Heart right ventricle (tissue), 16 donors: ENCODE measurements at regions not wholly inside any gene's neighbourhood (a gene's known extent, or its start where the extent isn't known, plus 50 kb on each side); places are given as distances from the start of the nearest gene placed in this dataset.
"Not testable (repeated sequence)": the region's sequence is repeated elsewhere in the genome, so short reads cannot be mapped to it uniquely, and the experiment has no call there.

ENCODE experiments used
- ATAC-seq, 8 donors: fragments of 200-7000 bp; cut with Tn5 transposase; one replicate each; pipeline ENCODE4 v1.9.1; 2020; ENCODE audit warnings: mild to moderate bottlenecking in 8 of 8, moderate library complexity in 8 of 8, moderate number of reproducible peaks in 1 of 8
- DNase-seq, 2 donors: peaks; one replicate each; pipeline ENCODE4 v3.0.0-alpha.2; 2020
- H3K27ac ChIP-seq, 10 donors: fragments of 200-600 bp; sonication (generic) in 2 of 10; one replicate each; pipeline versions ENCODE4 v1.5.0 to v1.8.0; 2020 to 2022; ENCODE audit warnings: mild to moderate bottlenecking in 3 of 10
- H3K27me3 ChIP-seq, 7 donors: fragments of 200-600 bp; one replicate each; pipeline ENCODE4 v1.8.0; 2021 to 2022; ENCODE audit warnings: mild to moderate bottlenecking in 2 of 7
- H3K36me3 ChIP-seq, 9 donors: fragments of 200-600 bp; sonication (generic) in 1 of 9; one replicate each; pipeline versions ENCODE4 v1.5.0 to v1.8.0; 2020 to 2022; ENCODE audit warnings: mild to moderate bottlenecking in 2 of 9
- H3K4me1 ChIP-seq, 9 donors: fragments of 200-600 bp; sonication (generic) in 1 of 9; one replicate each; pipeline versions ENCODE4 v1.5.0 to v1.8.0; 2020 to 2022; ENCODE audit warnings: mild to moderate bottlenecking in 4 of 9
- H3K4me3 ChIP-seq, 10 donors: fragments of 200-600 bp; sonication (generic) in 2 of 10; one replicate each; pipeline versions ENCODE4 v1.5.0 to v1.8.0; 2020 to 2022; ENCODE audit warnings: mild to moderate bottlenecking in 7 of 10, moderate library complexity in 2 of 10
- H3K9me3 ChIP-seq, 11 donors: fragments of 200-600 bp in 10 of 11; sonication (generic) in 2 of 11; one replicate each; pipeline versions ENCODE4 v1.5.0 to v1.8.0; 2013 to 2022; ENCODE audit warnings: mild to moderate bottlenecking in 2 of 11, control low read depth in 1 of 11, moderate library complexity in 1 of 11
- WGBS, 2 donors: extraction: QIAGEN DNeasy Blood & Tissue Kit; methylation state at CpG; one replicate each; pipeline ENCODE4 v1.1.7; 2013; ENCODE audit warnings: inconsistent platforms in 1 of 2; 5-methylcytosine and 5-hydroxymethylcytosine counted together
- intact Hi-C, 10 donors: fragments of 100-400 bp; cut with DNase I; formaldehyde crosslinking; loops; one replicate each; pipeline versions ENCODE4 v1.11.1 to v1.14.2; 2022
- donor health status: Arrhythmogenic right ventricular cardiomyopathy.
- donor health status: ischemic (EF 13 %, LVEDD 7.1; RV severe dilation, severe dysfunction).
- donor health status: healthy with polysubstance abuse.
- donor health status: DM: no; HTN: yes; CAD: no.
- donor health status: DM: no; HTN: no; CAD: no.
- donor health status: ischemic (EF 25% LVEDD 6.9; RV normal size, moderate dysfunction).
- donor health status: ischemic (EF 25% LVEDD 5.7; RV mildly dilated, moderate dysfunction).
- donor health status: healthy.
- donor health status: DM: yes; HTN: yes; CAD: no.
- donor health status: Ischemic cardiomyopathy.
- donor health status: ischemic (EF 35%, LVEDD 5.7; RV mildly dilated, moderate dysfunction).
- donor health status: nonischemic (EF 11% LVEDD 7.7; RV severe dilation, severe dysfunction).
- donor health status: DM: yes; HTN: yes; CAD: no.
- donor health status: PGD.
- donor health status: ischemic (EF 29% LVEDD 5.4; RV normal size, mild dysfunction).
- donor health status: nonischemic (EF 23%, LVEDD 6.1; RV moderate dilation, normal function).

DNA sequence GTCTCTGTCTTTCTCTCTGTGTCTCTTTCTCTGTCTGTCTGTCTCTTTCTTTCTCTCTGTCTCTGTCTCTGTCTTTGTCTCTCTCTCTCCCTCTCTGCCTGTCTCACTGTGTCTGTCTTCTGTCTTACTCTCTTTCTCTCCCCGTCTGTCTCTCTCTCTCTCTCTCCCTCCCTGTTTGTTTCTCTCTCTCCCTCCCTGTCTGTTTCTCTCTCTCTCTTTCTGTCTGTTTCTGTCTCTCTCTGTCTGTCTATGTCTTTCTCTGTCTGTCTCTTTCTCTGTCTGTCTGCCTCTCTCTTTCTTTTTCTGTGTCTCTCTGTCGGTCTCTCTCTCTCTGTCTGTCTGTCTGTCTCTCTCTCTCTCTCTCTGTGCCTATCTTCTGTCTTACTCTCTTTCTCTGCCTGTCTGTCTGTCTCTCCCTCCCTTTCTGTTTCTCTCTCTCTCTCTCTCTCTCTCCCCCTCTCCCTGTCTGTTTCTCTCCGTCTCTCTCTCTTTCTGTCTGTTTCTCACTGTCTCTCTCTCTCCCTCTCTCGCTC, 2110.2 kb upstream of the TPTE start:
- H3K9me3 ChIP-seq, H3K36me3 ChIP-seq, intact Hi-C loops, H3K4me3 ChIP-seq, H3K27ac ChIP-seq, H3K4me1 ChIP-seq, DNase-seq, H3K27me3 ChIP-seq: not testable (repeated sequence)
- no CpG with 5 or more reads among the region's 4 CpGs for WGBS, 2 donors
- ATAC-seq: peak in 6 of 8 donors; percentile 12 to 49 (median 36)

DNA sequence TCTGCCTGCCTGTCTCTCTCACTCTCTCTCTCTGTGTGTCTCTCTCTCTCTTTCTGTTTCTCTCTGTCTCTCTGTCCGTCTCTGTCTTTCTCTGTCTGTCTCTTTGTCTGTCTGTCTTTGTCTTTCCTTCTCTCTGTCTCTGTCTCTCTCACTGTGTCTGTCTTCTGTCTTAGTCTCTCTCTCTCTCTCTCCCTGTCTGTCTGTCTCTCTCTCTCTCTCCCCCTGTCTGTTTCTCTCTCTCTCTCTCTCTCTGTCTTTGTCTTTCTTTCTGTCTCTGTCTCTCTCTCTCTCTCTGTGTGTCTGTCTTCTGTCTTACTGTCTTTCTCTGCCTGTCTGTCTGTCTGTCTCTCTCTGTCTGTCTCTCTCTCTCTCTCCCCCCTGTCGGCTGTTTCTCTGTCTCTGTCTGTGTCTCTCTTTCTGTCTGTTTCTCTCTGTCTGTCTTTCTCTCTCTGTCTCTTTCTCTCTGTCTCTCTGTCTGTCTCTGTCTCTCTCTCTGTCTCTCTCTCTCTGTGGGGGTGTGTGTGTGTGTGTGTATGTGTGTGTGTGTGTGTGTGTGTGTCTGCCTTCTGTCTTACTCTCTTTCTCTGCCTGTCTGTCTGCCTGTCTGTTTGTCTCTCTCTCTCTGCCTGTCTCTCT, 2101.3 kb upstream of the TPTE start:
- H3K9me3 ChIP-seq, H3K27me3 ChIP-seq, H3K27ac ChIP-seq, intact Hi-C loops, H3K4me1 ChIP-seq, H3K36me3 ChIP-seq: not testable (repeated sequence)
- DNase-seq (peak in 1 of 2 donors; percentile 8), ATAC-seq (peak; percentile 92 to 99 (median 96))
- H3K4me3 ChIP-seq: peak overlapping the region in 1 of 10 donors; percentile 0
- no CpG with 5 or more reads among the region's 2 CpGs for WGBS, 2 donors

DNA sequence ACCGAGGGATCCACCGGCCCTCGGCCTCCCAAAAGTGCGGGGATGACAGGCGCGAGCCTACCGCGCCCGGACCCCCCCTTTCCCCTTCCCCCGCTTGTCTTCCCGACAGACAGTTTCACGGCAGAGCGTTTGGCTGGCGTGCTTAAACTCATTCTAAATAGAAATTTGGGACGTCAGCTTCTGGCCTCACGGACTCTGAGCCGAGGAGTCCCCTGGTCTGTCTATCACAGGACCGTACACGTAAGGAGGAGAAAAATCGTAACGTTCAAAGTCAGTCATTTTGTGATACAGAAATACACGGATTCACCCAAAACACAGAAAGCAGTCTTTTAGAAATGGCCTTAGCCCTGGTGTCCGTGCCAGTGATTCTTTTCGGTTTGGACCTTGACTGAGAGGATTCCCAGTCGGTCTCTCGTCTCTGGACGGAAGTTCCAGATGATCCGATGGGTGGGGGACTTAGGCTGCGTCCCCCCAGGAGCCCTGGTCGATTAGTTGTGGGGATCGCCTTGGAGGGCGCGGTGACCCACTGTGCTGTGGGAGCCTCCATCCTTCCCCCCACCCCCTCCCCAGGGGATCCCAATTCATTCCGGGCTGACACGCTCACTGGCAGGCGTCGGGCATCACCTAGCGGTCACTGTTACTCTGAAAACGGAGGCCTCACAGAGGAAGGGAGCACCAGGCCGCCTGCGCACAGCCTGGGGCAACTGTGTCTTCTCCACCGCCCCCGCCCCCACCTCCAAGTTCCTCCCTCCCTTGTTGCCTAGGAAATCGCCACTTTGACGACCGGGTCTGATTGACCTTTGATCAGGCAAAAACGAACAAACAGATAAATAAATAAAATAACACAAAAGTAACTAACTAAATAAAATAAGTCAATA, 2093.4 kb upstream of the TPTE start:
- no CpG with 5 or more reads among the region's 47 CpGs for WGBS, 2 donors
- H3K4me3 ChIP-seq, H3K27me3 ChIP-seq, H3K4me1 ChIP-seq, H3K36me3 ChIP-seq, DNase-seq, H3K27ac ChIP-seq, intact Hi-C loops, H3K9me3 ChIP-seq: not testable (repeated sequence)
- ATAC-seq: peak; percentile 64 to 88 (median 74)

DNA sequence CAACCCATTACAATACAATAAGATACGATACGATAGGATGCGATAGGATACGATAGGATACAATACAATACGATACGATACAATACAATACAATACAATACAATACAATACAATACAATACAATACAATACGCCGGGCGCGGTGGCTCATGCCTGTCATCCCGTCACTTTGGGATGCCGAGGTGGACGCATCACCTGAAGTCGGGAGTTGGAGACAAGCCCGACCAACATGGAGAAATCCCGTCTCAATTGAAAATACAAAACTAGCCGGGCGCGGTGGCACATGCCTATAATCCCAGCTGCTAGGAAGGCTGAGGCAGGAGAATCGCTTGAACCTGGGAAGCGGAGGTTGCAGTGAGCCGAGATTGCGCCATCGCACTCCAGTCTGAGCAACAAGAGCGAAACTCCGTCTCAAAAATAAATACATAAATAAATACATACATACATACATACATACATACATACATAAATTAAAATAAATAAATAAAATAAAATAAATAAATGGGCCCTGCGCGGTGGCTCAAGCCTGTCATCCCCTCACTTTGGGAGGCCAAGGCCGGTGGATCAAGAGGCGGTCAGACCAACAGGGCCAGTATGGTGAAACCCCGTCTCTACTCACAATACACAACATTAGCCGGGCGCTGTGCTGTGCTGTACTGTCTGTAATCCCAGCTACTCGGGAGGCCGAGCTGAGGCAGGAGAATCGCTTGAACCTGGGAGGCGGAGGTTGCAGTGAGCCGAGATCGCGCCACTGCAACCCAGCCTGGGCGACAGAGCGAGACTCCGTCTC, 2092.5 kb upstream of the TPTE start:
- DNase-seq, H3K27me3 ChIP-seq, H3K27ac ChIP-seq, H3K4me1 ChIP-seq, H3K9me3 ChIP-seq, H3K4me3 ChIP-seq, intact Hi-C loops, H3K36me3 ChIP-seq: not testable (repeated sequence)
- peak; percentile 78 to 92 (median 84) for ATAC-seq
- WGBS, 2 donors: no CpG with 5 or more reads among the region's 43 CpGs

DNA sequence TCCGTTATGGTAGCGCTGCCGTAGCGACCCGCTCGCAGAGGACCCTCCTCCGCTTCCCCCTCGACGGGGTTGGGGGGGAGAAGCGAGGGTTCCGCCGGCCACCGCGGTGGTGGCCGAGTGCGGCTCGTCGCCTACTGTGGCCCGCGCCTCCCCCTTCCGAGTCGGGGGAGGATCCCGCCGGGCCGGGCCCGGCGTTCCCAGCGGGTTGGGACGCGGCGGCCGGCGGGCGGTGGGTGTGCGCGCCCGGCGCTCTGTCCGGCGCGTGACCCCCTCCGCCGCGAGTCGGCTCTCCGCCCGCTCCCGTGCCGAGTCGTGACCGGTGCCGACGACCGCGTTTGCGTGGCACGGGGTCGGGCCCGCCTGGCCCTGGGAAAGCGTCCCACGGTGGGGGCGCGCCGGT, 2086.7 kb upstream of the TPTE start:
- H3K4me1 ChIP-seq, DNase-seq, intact Hi-C loops, H3K27me3 ChIP-seq, H3K36me3 ChIP-seq, ATAC-seq, H3K9me3 ChIP-seq, H3K4me3 ChIP-seq, H3K27ac ChIP-seq: not testable (repeated sequence)
- WGBS, 2 donors: no CpG with 5 or more reads among the region's 64 CpGs

DNA sequence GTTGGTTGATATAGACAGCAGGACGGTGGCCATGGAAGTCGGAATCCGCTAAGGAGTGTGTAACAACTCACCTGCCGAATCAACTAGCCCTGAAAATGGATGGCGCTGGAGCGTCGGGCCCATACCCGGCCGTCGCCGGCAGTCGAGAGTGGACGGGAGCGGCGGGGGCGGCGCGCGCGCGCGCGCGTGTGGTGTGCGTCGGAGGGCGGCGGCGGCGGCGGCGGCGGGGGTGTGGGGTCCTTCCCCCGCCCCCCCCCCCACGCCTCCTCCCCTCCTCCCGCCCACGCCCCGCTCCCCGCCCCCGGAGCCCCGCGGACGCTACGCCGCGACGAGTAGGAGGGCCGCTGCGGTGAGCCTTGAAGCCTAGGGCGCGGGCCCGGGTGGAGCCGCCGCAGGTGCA, 2078.3 kb upstream of the TPTE start:
- intact Hi-C loops, H3K36me3 ChIP-seq, H3K27me3 ChIP-seq, H3K27ac ChIP-seq, H3K4me3 ChIP-seq, H3K4me1 ChIP-seq, DNase-seq, H3K9me3 ChIP-seq: not testable (repeated sequence)
- ATAC-seq: peak in 1 of 8 donors; percentile 41
- WGBS, 2 donors: no CpG with 5 or more reads among the region's 54 CpGs

DNA sequence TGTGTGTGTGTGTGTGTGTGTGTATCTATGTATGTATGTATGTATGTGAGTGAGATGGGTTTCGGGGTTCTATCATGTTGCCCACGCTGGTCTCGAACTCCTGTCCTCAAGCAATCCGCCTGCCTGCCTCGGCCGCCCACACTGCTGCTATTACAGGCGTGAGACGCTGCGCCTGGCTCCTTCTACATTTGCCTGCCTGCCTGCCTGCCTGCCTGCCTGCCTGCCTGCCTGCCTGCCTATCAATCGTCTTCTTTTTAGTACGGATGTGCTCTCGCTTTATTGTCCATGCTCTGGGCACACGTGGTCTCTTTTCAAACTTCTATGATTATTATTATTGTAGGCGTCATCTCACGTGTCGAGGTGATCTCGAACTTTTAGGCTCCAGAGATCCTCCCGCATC, 2071.6 kb upstream of the TPTE start:
- H3K9me3 ChIP-seq, H3K4me3 ChIP-seq, H3K4me1 ChIP-seq, H3K27me3 ChIP-seq, H3K27ac ChIP-seq, DNase-seq, H3K36me3 ChIP-seq, intact Hi-C loops: not testable (repeated sequence)
- WGBS, 2 donors: no CpG with 5 or more reads among the region's 18 CpGs
- ATAC-seq: peak in 3 of 8 donors; percentile 43 to 72 (median 55)

DNA sequence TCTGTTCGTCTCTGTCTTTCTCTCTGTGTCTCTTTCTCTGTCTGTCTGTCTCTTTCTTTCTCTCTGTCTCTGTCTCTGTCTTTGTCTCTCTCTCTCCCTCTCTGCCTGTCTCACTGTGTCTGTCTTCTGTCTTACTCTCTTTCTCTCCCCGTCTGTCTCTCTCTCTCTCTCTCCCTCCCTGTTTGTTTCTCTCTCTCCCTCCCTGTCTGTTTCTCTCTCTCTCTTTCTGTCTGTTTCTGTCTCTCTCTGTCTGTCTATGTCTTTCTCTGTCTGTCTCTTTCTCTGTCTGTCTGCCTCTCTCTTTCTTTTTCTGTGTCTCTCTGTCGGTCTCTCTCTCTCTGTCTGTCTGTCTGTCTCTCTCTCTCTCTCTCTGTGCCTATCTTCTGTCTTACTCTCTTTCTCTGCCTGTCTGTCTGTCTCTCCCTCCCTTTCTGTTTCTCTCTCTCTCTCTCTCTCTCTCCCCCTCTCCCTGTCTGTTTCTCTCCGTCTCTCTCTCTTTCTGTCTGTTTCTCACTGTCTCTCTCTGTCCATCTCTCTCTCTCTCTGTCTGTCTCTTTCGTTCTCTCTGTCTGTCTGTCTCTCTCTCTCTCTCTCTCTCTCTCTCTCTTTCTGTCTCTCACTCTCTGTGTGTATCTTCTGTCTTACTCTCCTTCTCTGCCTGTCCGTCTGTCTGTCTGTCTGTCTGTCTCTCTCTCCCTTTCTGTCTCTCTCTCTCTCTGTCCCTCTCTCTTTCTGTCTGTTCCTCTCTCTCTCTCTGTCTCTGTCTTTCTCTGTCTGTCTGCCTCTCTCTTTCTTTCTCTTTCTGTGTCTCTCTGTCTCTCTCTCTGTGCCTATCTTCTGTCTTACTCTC, 2065.9 kb upstream of the TPTE start:
- DNase-seq, H3K27me3 ChIP-seq, intact Hi-C loops, H3K9me3 ChIP-seq, H3K4me1 ChIP-seq, H3K4me3 ChIP-seq, H3K36me3 ChIP-seq, H3K27ac ChIP-seq: not testable (repeated sequence)
- WGBS, 2 donors: no CpG with 5 or more reads among the region's 6 CpGs
- ATAC-seq: peak; percentile 38 to 91 (median 83)

DNA sequence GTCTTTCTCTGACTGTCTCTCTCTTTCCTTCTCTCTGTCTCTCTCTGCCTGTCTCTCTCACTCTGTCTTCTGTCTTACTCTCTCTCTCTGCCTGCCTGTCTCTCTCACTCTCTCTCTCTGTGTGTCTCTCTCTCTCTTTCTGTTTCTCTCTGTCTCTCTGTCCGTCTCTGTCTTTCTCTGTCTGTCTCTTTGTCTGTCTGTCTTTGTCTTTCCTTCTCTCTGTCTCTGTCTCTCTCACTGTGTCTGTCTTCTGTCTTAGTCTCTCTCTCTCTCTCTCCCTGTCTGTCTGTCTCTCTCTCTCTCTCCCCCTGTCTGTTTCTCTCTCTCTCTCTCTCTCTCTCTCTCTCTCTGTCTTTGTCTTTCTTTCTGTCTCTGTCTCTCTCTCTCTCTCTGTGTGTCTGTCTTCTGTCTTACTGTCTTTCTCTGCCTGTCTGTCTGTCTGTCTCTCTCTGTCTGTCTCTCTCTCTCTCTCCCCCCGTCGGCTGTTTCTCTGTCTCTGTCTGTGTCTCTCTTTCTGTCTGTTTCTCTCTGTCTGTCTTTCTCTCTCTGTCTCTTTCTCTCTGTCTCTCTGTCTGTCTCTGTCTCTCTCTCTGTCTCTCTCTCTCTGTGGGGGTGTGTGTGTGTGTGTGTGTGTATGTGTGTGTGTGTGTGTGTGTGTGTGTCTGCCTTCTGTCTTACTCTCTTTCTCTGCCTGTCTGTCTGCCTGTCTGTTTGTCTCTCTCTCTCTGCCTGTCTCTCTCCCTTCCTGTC, 2056.8 kb upstream of the TPTE start:
- intact Hi-C loops, H3K4me1 ChIP-seq, H3K9me3 ChIP-seq, H3K27me3 ChIP-seq, H3K27ac ChIP-seq, H3K36me3 ChIP-seq, H3K4me3 ChIP-seq, DNase-seq: not testable (repeated sequence)
- no CpG with 5 or more reads among the region's 3 CpGs for WGBS, 2 donors
- ATAC-seq: peak; percentile 91 to 98 (median 95)

- H3K36me3 ChIP-seq, intact Hi-C loops, H3K9me3 ChIP-seq, DNase-seq, H3K4me1 ChIP-seq, H3K27me3 ChIP-seq, H3K27ac ChIP-seq, H3K4me3 ChIP-seq: not testable (repeated sequence)
- 78 to 96% methylated on average over 4 to 5 of the region's 10 CpGs for WGBS, 2 donors
- ATAC-seq: peak in 1 of 8 donors; percentile 44
These were observed 2054.7 kb upstream of the TPTE start for GRCh38 chr21:8466642-8467041.
